HL-60 (cell line): ENCODE measurements at regions not wholly inside any gene's neighbourhood (a gene's known extent, or its start where the extent isn't known, plus 50 kb on each side); places are given as distances from the start of the nearest gene placed in this dataset.

Experiments
- CTCF ChIP-seq: IDR thresholded peaks from one replicate; pipeline ENCODE4 v1.5.1; 2011; ENCODE audit warnings: low read length, control low read depth, inconsistent platforms; ENCODE audit not compliant: insufficient read depth
- GABPA ChIP-seq: IDR thresholded peaks from 2 replicates; pipeline ENCODE4 v1.6.1; 2012; ENCODE audit warnings: low read depth
- REST ChIP-seq: IDR thresholded peaks from 2 replicates; pipeline ENCODE4 v1.6.1; 2012; ENCODE audit warnings: low read depth; ENCODE audit not compliant: insufficient replicate concordance

- TF ChIP-seq CTCF (no peak), GABPA (no peak), REST (no peak)
These were observed 347.6 kb downstream of the CYRIA start for GRCh38 chr2:16318051-16318450.
